ENCODE measurements at regions not wholly inside any gene's neighbourhood (a gene's known extent, or its start where the extent isn't known, plus 50 kb on each side); places are given as distances from the start of the nearest gene placed in this dataset.

GRCh38 chr2:128581849-128582244 is 263.2 kb upstream of the HS6ST1 start:
- H3K27me3 ChIP-seq (replicated peaks in 2 of 5; ENCODE audit: control insufficient read depth in 4 of 5, insufficient read depth in 5 of 5, low read length in 4 of 5): no peaks in the 10 kb centered on the region
- peaks cover 0 to 9% (median 0%) of the 10 kb centered on the region in 5 experiments for H3K9me3 ChIP-seq (ENCODE audit: control extremely low read depth in 1 of 5, control insufficient read depth in 4 of 5, insufficient read depth in 2 of 5, low read depth in 1 of 5, low read length in 4 of 5)
- DNase-seq: no peak
- WGBS (ENCODE audit: insufficient coverage): no CpG with 5 or more reads among the region's 2 CpGs
- no peaks in the 10 kb centered on the region for H3K36me3 ChIP-seq (ENCODE audit: control insufficient read depth in 4 of 4, insufficient read depth in 4 of 4, low read length in 3 of 4)
- CTCF ChIA-PET: no interaction called here
- H3K4me3 ChIP-seq (ENCODE audit: control insufficient read depth in 1 of 7, extremely low read depth in 1 of 7, insufficient read depth in 4 of 7, low read depth in 2 of 7, low read length in 6 of 7): no peak overlapping the region
- H3K27ac ChIP-seq (ENCODE audit: insufficient read depth in 1 of 2, low read depth in 1 of 2, low read length in 2 of 2, poor library complexity in 1 of 2, severe bottlenecking in 2 of 2): no peak overlapping the region
- H3K4me1 ChIP-seq (ENCODE audit: control extremely low read depth in 1 of 4, control insufficient read depth in 4 of 4, insufficient read depth in 4 of 4, low read length in 3 of 4): peaks cover 0 to 9% (median 0%) of the 10 kb centered on the region in 4 experiments
- POLR2A ChIA-PET: no interaction called here

DNA sequence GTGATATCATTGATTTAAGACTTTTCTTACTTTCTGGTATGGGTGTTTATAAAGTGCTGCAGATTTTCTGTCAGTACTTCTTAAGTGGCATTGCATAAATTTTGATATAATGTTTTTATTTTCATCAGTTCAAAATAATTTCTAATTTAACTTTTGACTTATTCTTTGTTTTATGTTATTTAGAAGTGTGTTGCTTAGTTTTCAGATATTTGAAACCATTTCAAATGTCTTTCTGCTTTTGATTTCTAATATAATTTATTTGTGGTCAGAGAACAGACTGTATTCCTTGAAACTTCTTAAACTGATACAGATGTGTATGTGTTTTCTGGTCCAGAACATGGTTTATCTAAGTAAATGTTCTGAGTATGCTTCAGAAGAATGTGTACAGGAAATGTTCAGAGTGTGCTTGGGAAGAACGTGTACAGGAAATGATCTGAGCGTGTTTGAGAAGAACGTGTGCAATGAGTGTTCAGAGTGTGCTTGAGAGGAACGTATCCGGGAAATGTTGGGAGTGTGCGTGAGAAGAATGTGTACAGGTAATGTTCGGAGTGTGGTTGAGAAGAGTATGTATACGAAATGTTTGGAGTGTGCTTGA is 265.7 kb upstream of the HS6ST1 start:
- Histone ChIP-seq H3K9me3 (ENCODE audit: control extremely low read depth in 1 of 5, control insufficient read depth in 4 of 5, insufficient read depth in 2 of 5, low read depth in 1 of 5, low read length in 4 of 5) (peaks cover 0 to 9% (median 0%) of the 10 kb centered on the region in 5 experiments), H3K4me1 (ENCODE audit: control extremely low read depth in 1 of 4, control insufficient read depth in 4 of 4, insufficient read depth in 4 of 4, low read length in 3 of 4) (peaks cover 0 to 4% (median 0%) of the 10 kb centered on the region in 4 experiments), H3K27me3 (replicated peaks in 2 of 5; ENCODE audit: control insufficient read depth in 4 of 5, insufficient read depth in 5 of 5, low read length in 4 of 5) (no peaks in the 10 kb centered on the region), H3K36me3 (ENCODE audit: control insufficient read depth in 4 of 4, insufficient read depth in 4 of 4, low read length in 3 of 4) (no peaks in the 10 kb centered on the region), H3K27ac (ENCODE audit: insufficient read depth in 1 of 2, low read depth in 1 of 2, low read length in 2 of 2, poor library complexity in 1 of 2, severe bottlenecking in 2 of 2) (no peak overlapping the region), H3K4me3 (ENCODE audit: control insufficient read depth in 1 of 7, extremely low read depth in 1 of 7, insufficient read depth in 4 of 7, low read depth in 2 of 7, low read length in 6 of 7) (no peak overlapping the region)
- WGBS (ENCODE audit: insufficient coverage): 93% methylated on average over 8 of the region's 8 CpGs
- POLR2A ChIA-PET: no interaction called here
- CTCF ChIA-PET: no interaction called here
- no peak for DNase-seq

- CTCF ChIA-PET: interaction anchor here (0.6 to 1.0 kb wide), 2 partner anchors 19 to 144 kb away, joined by 3 read pairs; no protein-coding TSS in a partner anchor
- Histone ChIP-seq H3K9me3 (ENCODE audit: control extremely low read depth in 1 of 5, control insufficient read depth in 4 of 5, insufficient read depth in 2 of 5, low read depth in 1 of 5, low read length in 4 of 5) (peaks cover 0 to 9% (median 0%) of the 10 kb centered on the region in 5 experiments), H3K36me3 (ENCODE audit: control insufficient read depth in 4 of 4, insufficient read depth in 4 of 4, low read length in 3 of 4) (no peaks in the 10 kb centered on the region), H3K27ac (ENCODE audit: insufficient read depth in 1 of 2, low read depth in 1 of 2, low read length in 2 of 2, poor library complexity in 1 of 2, severe bottlenecking in 2 of 2) (no peak overlapping the region), H3K4me3 (ENCODE audit: control insufficient read depth in 1 of 7, extremely low read depth in 1 of 7, insufficient read depth in 4 of 7, low read depth in 2 of 7, low read length in 6 of 7) (no peak overlapping the region), H3K27me3 (replicated peaks in 2 of 5; ENCODE audit: control insufficient read depth in 4 of 5, insufficient read depth in 5 of 5, low read length in 4 of 5) (no peaks in the 10 kb centered on the region), H3K4me1 (ENCODE audit: control extremely low read depth in 1 of 4, control insufficient read depth in 4 of 4, insufficient read depth in 4 of 4, low read length in 3 of 4) (peaks cover 0 to 4% (median 0%) of the 10 kb centered on the region in 4 experiments)
- POLR2A ChIA-PET: no interaction called here
- DNase-seq: no peak
- WGBS (ENCODE audit: insufficient coverage): no CpG with 5 or more reads among the region's 3 CpGs
Observed at GRCh38 chr2:128585706-128586105, 267.0 kb upstream of the HS6ST1 start.

GRCh38 chr2:128589681-128590080 is 271.0 kb upstream of the HS6ST1 start:
- WGBS (ENCODE audit: insufficient coverage): 98% methylated on average over 6 of the region's 6 CpGs

GRCh38 chr2:128590309-128591021 is 271.8 kb upstream of the HS6ST1 start:
- peaks cover 0 to 8% (median under 1%) of the 10 kb centered on the region in 4 experiments for H3K4me1 ChIP-seq (ENCODE audit: control extremely low read depth in 1 of 4, control insufficient read depth in 4 of 4, insufficient read depth in 4 of 4, low read length in 3 of 4)
- POLR2A ChIA-PET: no interaction called here
- H3K9me3 ChIP-seq (ENCODE audit: control extremely low read depth in 1 of 5, control insufficient read depth in 4 of 5, insufficient read depth in 2 of 5, low read depth in 1 of 5, low read length in 4 of 5): peaks cover 0 to 4% (median 0%) of the 10 kb centered on the region in 5 experiments
- no peaks in the 10 kb centered on the region for H3K27me3 ChIP-seq (replicated peaks in 2 of 5; ENCODE audit: control insufficient read depth in 4 of 5, insufficient read depth in 5 of 5, low read length in 4 of 5)
- no peak for DNase-seq
- H3K4me3 ChIP-seq (ENCODE audit: control insufficient read depth in 1 of 7, extremely low read depth in 1 of 7, insufficient read depth in 4 of 7, low read depth in 2 of 7, low read length in 6 of 7): no peak overlapping the region
- H3K27ac ChIP-seq (ENCODE audit: insufficient read depth in 1 of 2, low read depth in 1 of 2, low read length in 2 of 2, poor library complexity in 1 of 2, severe bottlenecking in 2 of 2): no peak overlapping the region
- CTCF ChIA-PET: no interaction called here
- WGBS (ENCODE audit: insufficient coverage): 99% methylated on average over 12 of the region's 12 CpGs
- H3K36me3 ChIP-seq (ENCODE audit: control insufficient read depth in 4 of 4, insufficient read depth in 4 of 4, low read length in 3 of 4): no peaks in the 10 kb centered on the region

More at GRCh38 chr2:128589681-128590080, 271.0 kb upstream of the HS6ST1 start:
- ChIA-PET POLR2A (no interaction called here), CTCF (no interaction called here)
- DNase-seq: peak in 1 of 3 donors; percentile 11
- peaks cover 0 to 8% (median under 1%) of the 10 kb centered on the region in 4 experiments for H3K4me1 ChIP-seq (ENCODE audit: control extremely low read depth in 1 of 4, control insufficient read depth in 4 of 4, insufficient read depth in 4 of 4, low read length in 3 of 4)
- H3K36me3 ChIP-seq (ENCODE audit: control insufficient read depth in 4 of 4, insufficient read depth in 4 of 4, low read length in 3 of 4): no peaks in the 10 kb centered on the region
- peaks cover 0 to 6% (median 0%) of the 10 kb centered on the region in 5 experiments for H3K9me3 ChIP-seq (ENCODE audit: control extremely low read depth in 1 of 5, control insufficient read depth in 4 of 5, insufficient read depth in 2 of 5, low read depth in 1 of 5, low read length in 4 of 5)
- no peak overlapping the region for H3K27ac ChIP-seq (ENCODE audit: insufficient read depth in 1 of 2, low read depth in 1 of 2, low read length in 2 of 2, poor library complexity in 1 of 2, severe bottlenecking in 2 of 2)
- no peaks in the 10 kb centered on the region for H3K27me3 ChIP-seq (replicated peaks in 2 of 5; ENCODE audit: control insufficient read depth in 4 of 5, insufficient read depth in 5 of 5, low read length in 4 of 5)
- H3K4me3 ChIP-seq (ENCODE audit: control insufficient read depth in 1 of 7, extremely low read depth in 1 of 7, insufficient read depth in 4 of 7, low read depth in 2 of 7, low read length in 6 of 7): no peak overlapping the region

DNA sequence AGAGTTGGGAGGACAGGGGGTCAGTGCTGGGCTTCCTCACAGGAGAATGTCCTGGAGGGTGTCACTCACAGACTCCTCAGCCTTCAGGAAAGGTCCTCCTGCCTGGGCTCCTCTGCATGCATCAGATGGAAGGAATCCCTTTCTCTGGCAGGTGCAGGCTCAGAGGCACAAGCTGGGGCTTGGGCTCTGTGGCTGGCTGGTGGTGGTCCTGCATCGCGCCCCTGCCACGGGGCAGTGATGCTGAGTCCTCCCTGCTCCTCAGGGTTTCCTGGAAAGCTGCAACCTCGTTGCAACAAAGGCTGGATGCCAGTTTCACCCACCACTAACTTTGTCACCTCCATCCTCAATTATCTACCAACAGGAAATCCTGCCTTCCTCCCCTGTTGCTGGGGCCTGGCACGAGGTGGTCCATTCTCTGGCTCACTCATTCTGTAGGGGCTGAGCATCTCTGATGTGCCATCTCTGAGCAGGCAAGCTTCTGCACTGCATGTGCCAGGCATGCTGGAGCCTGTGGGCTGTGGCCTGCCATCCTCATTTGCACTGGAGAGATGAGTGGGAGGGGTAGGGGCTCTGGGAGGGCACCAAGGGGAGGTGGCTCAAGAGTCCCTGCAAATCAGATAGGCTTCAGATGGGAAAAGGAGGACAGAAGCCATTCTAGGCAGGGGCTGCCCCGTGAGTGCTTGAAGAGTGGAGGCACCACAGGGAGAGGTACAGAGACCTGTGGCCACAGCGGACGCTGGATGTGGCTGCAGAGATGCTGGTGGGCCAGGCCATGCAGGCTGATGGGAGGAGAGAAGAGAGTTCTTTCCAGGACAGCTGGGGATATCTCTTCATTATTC is 272.6 kb upstream of the HS6ST1 start:
- ChIA-PET POLR2A (no interaction called here), CTCF (no interaction called here)
- Histone ChIP-seq H3K9me3 (ENCODE audit: control extremely low read depth in 1 of 5, control insufficient read depth in 4 of 5, insufficient read depth in 2 of 5, low read depth in 1 of 5, low read length in 4 of 5) (no peaks in the 10 kb centered on the region), H3K36me3 (ENCODE audit: control insufficient read depth in 4 of 4, insufficient read depth in 4 of 4, low read length in 3 of 4) (no peaks in the 10 kb centered on the region), H3K4me1 (ENCODE audit: control extremely low read depth in 1 of 4, control insufficient read depth in 4 of 4, insufficient read depth in 4 of 4, low read length in 3 of 4) (peaks cover 0 to 13% (median 7%) of the 10 kb centered on the region in 4 experiments), H3K27ac (ENCODE audit: insufficient read depth in 1 of 2, low read depth in 1 of 2, low read length in 2 of 2, poor library complexity in 1 of 2, severe bottlenecking in 2 of 2) (no peak overlapping the region), H3K27me3 (replicated peaks in 2 of 5; ENCODE audit: control insufficient read depth in 4 of 5, insufficient read depth in 5 of 5, low read length in 4 of 5) (no peaks in the 10 kb centered on the region), H3K4me3 (ENCODE audit: control insufficient read depth in 1 of 7, extremely low read depth in 1 of 7, insufficient read depth in 4 of 7, low read depth in 2 of 7, low read length in 6 of 7) (no peak overlapping the region)
- 30% methylated on average over 3 of the region's 8 CpGs for WGBS (ENCODE audit: insufficient coverage)
- DNase-seq: no peak
